ENCODE measurements at regions not wholly inside any gene's neighbourhood (a gene's known extent, or its start where the extent isn't known, plus 50 kb on each side); places are given as distances from the start of the nearest gene placed in this dataset.
"Not testable (repeated sequence)": the region's sequence is repeated elsewhere in the genome, so short reads cannot be mapped to it uniquely, and the experiment has no call there.

DNA sequence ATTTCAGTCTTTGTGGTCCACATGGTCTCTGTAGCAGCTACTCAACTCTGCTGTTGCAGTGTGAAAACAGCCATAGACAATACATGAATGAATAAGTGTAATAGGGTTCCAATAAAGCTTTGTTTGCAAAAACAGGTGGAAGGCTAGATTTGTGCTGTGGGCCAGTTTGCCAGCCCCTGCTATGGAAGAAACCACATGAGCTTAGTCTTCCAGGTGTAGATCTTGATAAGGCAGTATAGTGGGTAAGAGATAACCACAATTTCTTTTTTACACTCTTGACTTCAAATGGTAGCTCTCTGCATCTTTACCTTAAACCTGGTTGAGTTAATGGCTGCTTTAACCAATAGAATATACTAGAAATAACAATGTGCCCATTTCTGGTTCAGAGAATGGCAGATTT is 135.0 kb upstream of the PALS2 start:
- no peak for DNase-seq

- not testable (repeated sequence) for DNase-seq
Measured at GRCh38 chr7:24439104-24439503, 134.1 kb upstream of the PALS2 start.

DNA sequence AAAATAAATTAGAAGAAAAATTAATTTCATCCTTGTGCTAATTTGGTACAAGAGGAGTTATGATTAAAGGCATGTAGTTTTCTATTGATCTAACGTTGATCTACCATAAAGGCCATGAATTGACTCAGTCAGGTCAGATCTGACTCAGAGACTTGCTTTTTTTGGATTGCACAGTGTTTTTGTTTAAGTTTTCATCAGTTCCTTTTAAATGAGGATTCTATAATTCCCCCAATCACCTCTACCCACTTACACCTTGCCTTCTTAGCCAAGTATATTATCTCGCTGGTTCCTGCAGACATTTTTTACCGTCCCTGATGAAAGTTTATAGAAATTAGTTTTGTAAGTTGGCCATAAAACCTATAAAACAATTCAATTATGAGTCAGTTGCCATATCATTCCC is 132.4 kb upstream of the PALS2 start:
- no peak for DNase-seq

DNA sequence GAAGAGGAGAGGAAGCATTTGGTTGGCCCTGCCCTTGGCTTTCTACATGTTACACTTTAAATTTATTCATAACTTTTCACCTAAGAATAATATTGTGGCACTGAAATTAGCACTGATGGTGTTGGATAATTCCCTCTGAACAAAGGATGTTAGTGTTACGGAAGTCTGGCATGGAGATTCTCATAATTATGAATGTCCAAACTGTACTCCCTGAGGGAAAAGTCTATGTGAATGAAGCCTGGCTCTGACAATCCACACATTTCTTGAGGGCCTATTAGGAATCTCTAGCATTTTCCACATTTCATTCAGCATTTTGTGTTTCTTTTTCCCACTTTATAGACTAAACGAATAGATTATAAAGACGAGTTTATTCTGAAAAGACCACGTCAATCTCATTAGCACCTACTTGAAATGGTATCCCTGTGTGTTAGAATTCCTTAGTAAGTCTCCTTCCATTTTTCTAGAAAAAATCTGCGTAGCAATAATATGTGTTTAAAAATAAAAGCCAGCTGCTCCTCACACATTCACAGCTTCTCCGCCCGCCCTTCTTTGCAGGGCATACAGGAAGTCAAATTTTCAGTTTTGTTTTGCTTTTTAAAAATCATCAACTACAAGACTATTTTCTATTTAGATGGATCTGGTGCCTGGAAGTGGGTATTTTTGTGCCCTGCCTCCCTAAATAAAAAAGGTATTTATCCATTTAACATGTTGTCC is 131.8 kb upstream of the PALS2 start:
- no peak for DNase-seq

DNA sequence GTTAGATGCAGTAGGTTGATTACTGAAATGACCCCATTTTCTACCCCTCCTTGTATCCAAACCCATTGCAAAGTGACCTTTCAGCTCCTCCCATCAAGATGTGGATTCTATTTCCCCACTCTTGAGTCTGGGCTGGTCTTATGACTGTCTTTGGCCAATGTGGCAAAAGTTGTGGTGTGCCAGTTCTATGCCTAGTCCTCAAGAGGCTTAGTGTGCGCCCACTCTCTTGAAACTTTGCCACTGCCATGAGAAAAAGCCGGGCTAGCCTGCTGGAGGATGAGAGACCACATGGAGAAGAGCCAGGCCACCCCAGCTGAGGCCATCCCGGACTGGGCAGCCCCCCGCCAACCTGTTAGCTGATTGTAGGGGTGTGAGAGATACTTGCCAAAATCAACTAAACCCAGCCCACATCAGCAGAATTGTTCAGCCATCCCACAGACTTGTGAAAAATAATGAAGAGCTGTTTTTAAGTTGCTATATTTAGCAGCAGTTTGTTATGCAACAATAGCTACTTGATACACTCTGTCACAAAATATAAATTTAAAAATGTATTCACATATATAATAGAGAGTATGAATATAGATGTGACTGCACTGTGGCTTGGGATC is 131.0 kb upstream of the PALS2 start:
- no peak for DNase-seq

GRCh38 chr7:24444666-24445440 is 128.4 kb upstream of the PALS2 start:
- DNase-seq = no peak

GRCh38 chr7:24448038-24448437 is 125.2 kb upstream of the PALS2 start:
- no peak for DNase-seq

DNA sequence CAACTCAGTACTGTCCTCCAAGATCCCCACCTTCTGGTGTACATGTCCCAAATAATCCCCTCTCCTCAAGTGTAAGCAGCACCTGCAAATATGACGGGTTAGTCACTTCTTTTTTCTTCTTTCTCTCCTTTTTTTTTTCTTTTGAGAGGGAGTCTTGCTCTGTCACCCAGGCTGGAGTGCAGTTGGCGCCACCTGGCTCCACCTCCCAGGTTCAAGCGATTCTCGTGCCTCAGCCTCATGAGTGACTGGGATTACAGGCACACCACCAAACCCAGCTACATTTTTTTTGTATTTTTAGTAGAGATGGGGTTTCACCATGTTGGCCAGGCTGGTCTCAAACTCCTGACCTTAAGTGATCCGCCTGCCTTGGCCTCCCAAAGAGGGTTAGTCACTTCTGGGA is 123.8 kb upstream of the PALS2 start:
- not testable (repeated sequence) for DNase-seq

DNA sequence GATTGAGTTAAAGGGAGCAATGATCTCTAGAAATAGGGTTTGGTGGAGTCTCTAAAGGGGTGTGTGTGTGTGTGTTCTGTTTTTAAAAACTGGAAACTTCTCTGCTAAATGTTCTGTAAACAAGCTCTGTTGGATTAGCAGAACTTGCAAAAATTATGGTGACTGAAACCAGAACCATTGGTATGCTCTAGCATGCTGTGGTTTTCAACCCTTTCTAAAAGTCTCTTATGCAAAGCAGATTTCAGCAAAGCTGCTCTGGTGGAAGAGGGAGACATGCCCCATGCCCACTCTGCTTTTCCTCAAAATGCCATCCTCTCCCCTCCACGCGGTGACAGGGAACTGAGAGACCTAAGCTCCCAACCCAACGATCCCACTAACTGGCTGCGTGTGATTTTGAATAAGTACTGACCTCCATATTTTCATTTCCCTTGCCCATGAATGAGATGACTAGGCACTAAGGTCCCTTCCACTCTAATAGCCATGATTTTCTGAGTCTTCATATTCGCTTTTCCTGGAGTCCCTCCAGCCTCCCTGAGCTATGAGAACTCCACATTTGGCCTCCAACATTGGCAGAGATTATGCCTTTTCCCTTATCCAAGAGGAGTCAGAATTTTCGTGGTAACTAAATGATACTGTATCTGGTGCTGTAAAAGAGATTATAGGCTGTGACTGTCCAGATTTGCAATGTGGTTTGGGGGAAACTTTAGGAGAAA is 117.3 kb upstream of the PALS2 start:
- DNase-seq = no peak

DNA sequence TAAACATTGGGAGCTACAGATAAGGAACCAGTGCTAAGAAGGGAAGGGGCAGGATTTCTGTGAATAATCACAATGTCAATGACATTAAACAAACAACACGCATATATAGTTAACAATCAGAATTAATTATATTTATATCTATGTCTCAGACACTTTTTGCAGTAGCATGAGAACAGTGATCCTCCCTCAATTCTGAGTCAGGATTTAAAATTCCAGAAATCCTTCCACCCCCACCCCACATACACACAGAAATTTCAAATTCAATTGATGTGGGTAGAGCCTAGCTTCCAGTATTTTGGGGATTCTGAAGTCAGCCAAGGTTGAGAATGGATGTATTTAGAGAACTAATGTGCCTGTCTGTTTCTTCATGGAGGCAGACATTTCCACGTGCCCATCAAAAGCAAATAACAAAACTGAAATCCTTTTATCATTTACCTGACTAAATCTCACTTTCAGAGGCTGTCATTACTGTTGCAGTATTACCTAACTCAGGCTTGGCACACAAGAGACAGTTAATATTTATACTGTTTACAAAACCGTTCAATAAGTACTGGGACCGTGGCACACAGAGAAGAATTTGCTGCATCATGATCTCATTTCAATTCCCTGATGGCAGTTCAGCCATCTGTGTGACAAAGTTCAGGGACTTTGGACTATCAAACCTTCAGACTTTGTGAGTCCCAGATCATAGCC is 116.6 kb upstream of the PALS2 start:
- DNase-seq = no peak

DNA sequence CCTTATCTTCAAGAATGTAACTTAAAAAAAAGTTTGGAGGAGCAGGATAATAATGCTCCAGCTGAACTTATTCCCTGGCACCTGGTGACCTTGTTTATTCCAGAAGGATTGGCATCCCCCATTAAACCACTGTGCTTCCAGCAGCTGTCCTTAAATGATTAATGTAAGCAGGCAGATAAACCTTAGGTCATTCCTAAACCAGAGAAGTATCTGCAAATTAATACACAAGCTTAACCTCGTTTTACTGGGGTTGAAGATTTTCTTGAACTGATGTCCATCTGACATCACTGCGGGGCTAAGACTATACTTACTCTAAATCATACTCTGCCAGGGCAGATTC is 116.1 kb upstream of the PALS2 start:
- no peak for DNase-seq

GRCh38 chr7:24462117-24462516 is 111.1 kb upstream of the PALS2 start:
- no peak for DNase-seq

- DNase-seq = no peak
Measured at GRCh38 chr7:24462984-24463383, 110.3 kb upstream of the PALS2 start.

DNA sequence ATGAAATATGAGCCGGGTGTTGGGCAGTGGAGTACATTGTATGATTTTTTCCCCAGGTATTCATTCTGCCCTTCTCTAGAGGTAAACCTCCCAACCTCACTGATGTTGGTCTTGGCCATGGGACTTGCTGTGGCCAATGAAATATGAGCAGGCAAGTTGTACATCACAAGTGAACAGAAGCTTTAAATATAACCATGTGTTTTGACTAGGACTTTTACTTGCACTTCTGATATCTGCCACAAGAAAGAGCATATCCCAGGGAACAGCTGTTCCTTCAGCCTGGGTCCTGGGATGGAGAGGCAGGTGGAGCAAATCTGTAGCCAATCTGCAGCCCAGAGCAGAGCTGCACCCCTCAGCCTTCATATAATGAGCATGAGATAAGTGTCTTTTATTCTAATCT is 109.8 kb upstream of the PALS2 start:
- DNase-seq = no peak

- no peak for DNase-seq
Measured at GRCh38 chr7:24464861-24465260, 108.4 kb upstream of the PALS2 start.

- peak; percentile 14 for DNase-seq
Measured at GRCh38 chr7:24466168-24466768, 107.0 kb upstream of the PALS2 start.

- no peak for DNase-seq
Measured at GRCh38 chr7:24469118-24469517, 104.1 kb upstream of the PALS2 start.

DNA sequence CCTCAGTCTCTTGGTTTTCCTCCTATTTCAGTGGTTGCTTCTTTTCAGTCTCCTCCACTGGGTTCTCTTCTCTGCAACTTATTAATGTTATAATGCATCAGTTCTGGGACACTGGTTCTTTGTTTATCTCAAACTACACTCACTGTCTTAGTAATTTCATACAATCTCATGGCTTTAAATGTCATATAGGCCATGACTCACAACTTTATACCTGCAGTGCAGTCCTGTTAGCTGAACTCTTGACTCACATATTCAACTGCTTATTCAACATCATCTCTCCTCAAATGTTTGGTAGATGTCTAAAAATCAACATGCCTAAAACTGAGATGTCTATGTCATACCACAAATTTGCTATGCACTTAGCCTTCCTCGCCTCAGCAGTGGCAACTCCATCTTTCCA is 101.2 kb upstream of the PALS2 start:
- DNase-seq = no peak

DNA sequence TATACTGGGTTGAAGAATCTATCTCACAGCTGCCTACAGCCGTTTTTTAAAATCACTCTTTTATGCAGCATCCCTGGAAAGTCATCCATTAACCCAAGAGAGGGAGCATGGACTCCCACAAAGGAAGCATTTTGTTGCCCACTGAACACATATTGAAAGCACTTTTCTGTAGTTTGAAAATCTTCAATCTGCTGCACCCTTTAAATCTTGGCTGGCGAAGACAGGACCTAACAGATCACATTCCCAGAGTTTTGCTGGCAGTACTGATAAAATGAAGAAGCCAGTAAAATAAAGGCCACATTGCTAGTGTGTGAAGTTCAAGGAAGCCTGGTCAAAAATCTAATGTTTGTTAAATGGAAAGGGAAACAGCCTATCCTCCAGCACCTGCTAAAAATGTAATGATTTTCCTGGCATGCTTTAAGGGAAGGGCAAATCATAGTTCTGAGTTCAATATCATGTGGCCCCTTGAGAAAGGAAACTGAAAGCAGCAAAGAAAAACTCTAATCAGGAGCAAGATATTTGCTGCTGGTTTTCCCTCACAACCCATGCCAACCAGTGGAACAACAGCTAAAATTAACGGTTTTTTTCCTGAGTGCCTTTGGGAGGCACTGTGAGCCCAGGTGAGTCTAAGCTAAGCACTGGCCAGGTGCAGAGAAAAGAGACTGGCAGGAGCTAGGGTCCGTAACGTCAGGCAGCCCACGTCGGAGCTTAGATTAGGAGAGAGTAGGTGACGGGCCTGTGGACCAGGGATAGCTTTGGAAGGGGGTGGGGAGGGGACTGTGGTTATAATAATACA is 97.9 kb upstream of the PALS2 start:
- DNase-seq = no peak

GRCh38 chr7:24476227-24476626 is 97.0 kb upstream of the PALS2 start:
- DNase-seq = no peak

DNA sequence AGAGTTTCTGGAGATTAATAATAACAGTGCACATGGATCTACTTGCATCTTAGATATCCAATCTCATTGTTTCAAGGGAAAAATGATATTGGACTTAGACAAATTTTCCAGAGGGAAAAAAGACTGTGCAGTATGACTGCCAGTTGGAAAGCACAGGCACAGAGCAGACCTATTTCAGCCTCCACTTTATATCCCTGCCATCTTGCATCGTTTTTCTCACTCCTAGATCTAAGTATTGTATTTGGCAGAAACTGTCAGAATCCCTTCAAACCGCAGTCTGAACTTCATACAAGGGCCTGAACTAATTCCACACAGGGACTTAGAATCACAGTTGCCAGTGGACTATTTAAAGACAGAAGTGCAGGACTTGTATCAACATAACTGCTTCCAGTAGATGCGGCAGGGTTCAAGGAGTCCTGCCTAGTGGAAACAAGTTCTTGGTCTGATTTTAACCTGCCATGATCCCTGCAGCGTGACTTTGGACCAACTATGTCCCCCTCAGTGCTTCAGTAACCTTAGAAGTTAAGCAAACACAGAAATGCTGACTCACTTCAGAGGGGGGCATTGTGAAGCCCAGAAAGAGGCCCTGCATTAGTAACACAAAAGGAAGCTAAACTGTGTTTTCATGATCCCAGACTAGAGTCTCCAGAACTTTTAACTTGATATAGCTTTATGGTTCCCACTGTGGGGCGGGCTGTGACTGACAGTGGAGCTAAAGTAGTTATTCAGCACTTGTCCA is 95.7 kb upstream of the PALS2 start:
- peak; percentile 88 for DNase-seq
